ENCODE measurements at regions not wholly inside any gene's neighbourhood (a gene's known extent, or its start where the extent isn't known, plus 50 kb on each side); places are given as distances from the start of the nearest gene placed in this dataset.
"Not testable (repeated sequence)": the region's sequence is repeated elsewhere in the genome, so short reads cannot be mapped to it uniquely, and the experiment has no call there.

DNA sequence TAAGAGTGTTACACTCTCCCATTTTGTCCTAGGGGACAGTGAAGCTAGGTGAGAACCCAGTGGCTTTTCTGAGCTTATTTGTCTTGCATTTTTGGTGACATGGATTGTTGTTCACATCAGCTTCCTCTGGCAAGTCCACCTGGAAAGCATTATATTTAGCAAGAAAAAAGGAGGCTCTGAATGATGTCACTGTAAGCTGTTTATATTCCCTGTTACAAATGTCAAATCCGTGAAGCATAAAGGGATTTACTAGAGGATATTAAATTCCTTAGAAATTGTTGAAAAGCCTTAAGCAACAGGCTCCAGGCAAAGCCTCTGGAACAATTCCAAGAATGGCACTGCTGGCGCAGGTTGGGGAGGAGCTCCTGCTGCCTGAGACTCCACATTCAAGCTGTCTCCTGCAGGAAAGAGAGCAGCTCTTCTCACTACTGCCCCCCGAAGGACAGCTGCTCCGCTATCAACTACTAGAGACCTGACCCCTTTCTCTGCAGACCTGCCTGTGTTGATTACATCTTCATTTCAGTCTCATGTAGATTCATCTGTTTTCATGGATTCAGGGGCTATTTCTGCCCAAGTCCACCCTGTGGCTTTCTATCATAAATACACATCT, 295.4 kb downstream of the RPIA start:
- H3K4me1 Mint-ChIP-seq (ENCODE audit: low read depth, unreplicated experiment); H3K27ac Mint-ChIP-seq (ENCODE audit: unreplicated experiment); H3K27me3 Mint-ChIP-seq (ENCODE audit: insufficient read depth, unreplicated experiment); BruUV-seq (replicated peaks); H3K36me3 ChIP-seq (ENCODE audit: control insufficient read depth, insufficient read depth, low read length); H3K9me3 Mint-ChIP-seq (ENCODE audit: unreplicated experiment); H3K36me3 Mint-ChIP-seq (ENCODE audit: insufficient read depth, unreplicated experiment); H3K4me3 Mint-ChIP-seq (ENCODE audit: unreplicated experiment); H3K4me1 ChIP-seq; CTCF ChIA-PET; intact Hi-C loops (cut with micrococcal nuclease; ENCODE audit: unreplicated experiment); POLR2A ChIA-PET; H3K27me3 ChIP-seq (replicated peaks; ENCODE audit: control insufficient read depth, insufficient read depth, low read length); H3K4me3 ChIP-seq (ENCODE audit: low read depth, low read length); H3K9me3 ChIP-seq: not testable (repeated sequence)
- peak; percentile 19 to 42 for DNase-seq
- peak in 1 of 2 experiments; percentile 27 for TF ChIP-seq CTCF (IDR thresholded peaks at IDR 0.05; ENCODE audit: insufficient read depth in 1 of 2, low read depth in 1 of 2, low read length in 1 of 2, severe bottlenecking in 1 of 2, unreplicated experiment in 1 of 2)

GRCh38 chr2:88988617-88989016, 297.1 kb downstream of the RPIA start:
- intact Hi-C loops (cut with micrococcal nuclease; ENCODE audit: unreplicated experiment); H3K27me3 ChIP-seq (replicated peaks; ENCODE audit: control insufficient read depth, insufficient read depth, low read length); DNase-seq; H3K36me3 Mint-ChIP-seq (ENCODE audit: insufficient read depth, unreplicated experiment); BruUV-seq (replicated peaks); POLR2A ChIA-PET; H3K9me3 ChIP-seq; H3K4me3 ChIP-seq (ENCODE audit: low read depth, low read length); H3K27me3 Mint-ChIP-seq (ENCODE audit: insufficient read depth, unreplicated experiment); H3K27ac Mint-ChIP-seq (ENCODE audit: unreplicated experiment); CTCF ChIA-PET; H3K4me1 ChIP-seq; H3K4me1 Mint-ChIP-seq (ENCODE audit: low read depth, unreplicated experiment); H3K9me3 Mint-ChIP-seq (ENCODE audit: unreplicated experiment); H3K4me3 Mint-ChIP-seq (ENCODE audit: unreplicated experiment); H3K36me3 ChIP-seq (ENCODE audit: control insufficient read depth, insufficient read depth, low read length): not testable (repeated sequence)

DNA sequence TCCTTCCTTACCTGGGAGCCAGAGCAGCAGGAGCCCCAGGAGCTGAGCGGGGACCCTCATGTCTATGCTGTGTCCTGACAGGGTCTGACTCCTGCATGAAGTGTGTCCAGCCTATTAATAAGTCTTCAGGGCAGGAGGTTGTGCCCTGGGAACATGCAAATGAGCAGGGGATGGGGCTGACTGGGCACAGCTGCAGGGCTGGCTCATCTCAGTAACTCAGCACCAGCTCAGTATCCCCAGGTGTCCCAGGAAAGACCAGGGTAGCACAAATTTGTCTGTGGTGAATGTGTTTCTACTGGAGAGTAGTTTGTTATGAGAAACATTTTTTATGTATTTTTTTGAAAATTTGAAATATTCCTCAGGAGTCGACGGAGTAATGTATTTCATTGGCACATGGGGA, 301.3 kb downstream of the RPIA start:
- H3K9me3 ChIP-seq; H3K27me3 Mint-ChIP-seq (ENCODE audit: insufficient read depth, unreplicated experiment); H3K9me3 Mint-ChIP-seq (ENCODE audit: unreplicated experiment); BruUV-seq (replicated peaks); DNase-seq; H3K27me3 ChIP-seq (replicated peaks; ENCODE audit: control insufficient read depth, insufficient read depth, low read length); H3K4me1 Mint-ChIP-seq (ENCODE audit: low read depth, unreplicated experiment); H3K4me3 Mint-ChIP-seq (ENCODE audit: unreplicated experiment); H3K4me1 ChIP-seq; H3K36me3 Mint-ChIP-seq (ENCODE audit: insufficient read depth, unreplicated experiment); CTCF ChIA-PET; POLR2A ChIA-PET; H3K4me3 ChIP-seq (ENCODE audit: low read depth, low read length); H3K27ac Mint-ChIP-seq (ENCODE audit: unreplicated experiment); H3K36me3 ChIP-seq (ENCODE audit: control insufficient read depth, insufficient read depth, low read length); intact Hi-C loops (cut with micrococcal nuclease; ENCODE audit: unreplicated experiment): not testable (repeated sequence)

DNA sequence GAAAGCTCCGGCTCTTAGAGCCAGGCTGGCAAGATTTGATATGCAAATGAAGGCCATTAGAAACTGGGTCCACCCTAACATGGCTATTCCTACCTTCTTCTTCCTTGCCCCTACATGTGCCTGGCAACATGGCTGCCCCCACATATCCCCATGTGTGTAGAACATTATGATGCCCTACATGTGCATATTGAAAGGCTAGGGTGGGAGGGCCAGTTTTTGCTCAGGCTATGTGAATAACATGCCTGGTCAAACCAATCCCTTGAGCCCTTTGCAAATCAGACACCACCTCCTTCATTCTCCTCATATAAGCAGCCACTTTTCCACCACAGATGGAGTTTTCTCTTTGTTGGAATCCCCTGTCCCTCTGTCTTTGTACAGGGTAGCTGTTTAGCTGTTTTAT, 303.4 kb downstream of the RPIA start:
- intact Hi-C loops (cut with micrococcal nuclease; ENCODE audit: unreplicated experiment); H3K27me3 ChIP-seq (replicated peaks; ENCODE audit: control insufficient read depth, insufficient read depth, low read length); H3K9me3 ChIP-seq; CTCF ChIA-PET; H3K36me3 Mint-ChIP-seq (ENCODE audit: insufficient read depth, unreplicated experiment); POLR2A ChIA-PET; H3K27me3 Mint-ChIP-seq (ENCODE audit: insufficient read depth, unreplicated experiment); H3K4me1 Mint-ChIP-seq (ENCODE audit: low read depth, unreplicated experiment); BruUV-seq (replicated peaks); H3K9me3 Mint-ChIP-seq (ENCODE audit: unreplicated experiment); H3K4me1 ChIP-seq; H3K4me3 ChIP-seq (ENCODE audit: low read depth, low read length); H3K36me3 ChIP-seq (ENCODE audit: control insufficient read depth, insufficient read depth, low read length); H3K4me3 Mint-ChIP-seq (ENCODE audit: unreplicated experiment); H3K27ac Mint-ChIP-seq (ENCODE audit: unreplicated experiment); DNase-seq: not testable (repeated sequence)

GRCh38 chr2:88996588-88996987, 305.1 kb downstream of the RPIA start:
- H3K4me1 Mint-ChIP-seq (ENCODE audit: low read depth, unreplicated experiment); H3K4me3 Mint-ChIP-seq (ENCODE audit: unreplicated experiment); H3K9me3 ChIP-seq; H3K36me3 Mint-ChIP-seq (ENCODE audit: insufficient read depth, unreplicated experiment); H3K36me3 ChIP-seq (ENCODE audit: control insufficient read depth, insufficient read depth, low read length); H3K4me3 ChIP-seq (ENCODE audit: low read depth, low read length); H3K4me1 ChIP-seq; CTCF ChIA-PET; DNase-seq; POLR2A ChIA-PET; BruUV-seq (replicated peaks); intact Hi-C loops (cut with micrococcal nuclease; ENCODE audit: unreplicated experiment); H3K27me3 ChIP-seq (replicated peaks; ENCODE audit: control insufficient read depth, insufficient read depth, low read length); H3K27ac Mint-ChIP-seq (ENCODE audit: unreplicated experiment); H3K27me3 Mint-ChIP-seq (ENCODE audit: insufficient read depth, unreplicated experiment); H3K9me3 Mint-ChIP-seq (ENCODE audit: unreplicated experiment): not testable (repeated sequence)
